ENCODE measurements at regions not wholly inside any gene's neighbourhood (a gene's known extent, or its start where the extent isn't known, plus 50 kb on each side); places are given as distances from the start of the nearest gene placed in this dataset.
"Not testable (repeated sequence)": the region's sequence is repeated elsewhere in the genome, so short reads cannot be mapped to it uniquely, and the experiment has no call there.

DNA sequence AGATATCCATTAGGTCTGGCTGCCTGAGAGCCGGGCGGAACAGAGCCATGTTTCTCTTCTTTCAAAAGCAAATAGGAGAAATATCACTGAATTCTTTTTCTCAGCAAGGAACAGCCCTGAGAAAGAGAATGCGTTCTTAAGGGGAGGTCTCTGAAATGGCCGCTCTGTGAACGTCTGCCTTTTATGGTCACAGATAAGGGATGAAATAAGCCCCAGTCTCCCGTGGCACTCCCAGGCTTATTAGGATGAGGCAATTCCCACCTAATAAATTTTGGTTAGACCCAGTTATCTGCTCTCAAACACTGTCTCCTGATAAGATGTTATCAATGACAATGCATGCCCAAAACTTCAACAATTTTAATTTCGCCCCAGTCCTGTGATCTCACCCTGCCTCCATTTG lies 133.4 kb upstream of the KCNJ18 start:
- not testable (repeated sequence) for FAIRE-seq

DNA sequence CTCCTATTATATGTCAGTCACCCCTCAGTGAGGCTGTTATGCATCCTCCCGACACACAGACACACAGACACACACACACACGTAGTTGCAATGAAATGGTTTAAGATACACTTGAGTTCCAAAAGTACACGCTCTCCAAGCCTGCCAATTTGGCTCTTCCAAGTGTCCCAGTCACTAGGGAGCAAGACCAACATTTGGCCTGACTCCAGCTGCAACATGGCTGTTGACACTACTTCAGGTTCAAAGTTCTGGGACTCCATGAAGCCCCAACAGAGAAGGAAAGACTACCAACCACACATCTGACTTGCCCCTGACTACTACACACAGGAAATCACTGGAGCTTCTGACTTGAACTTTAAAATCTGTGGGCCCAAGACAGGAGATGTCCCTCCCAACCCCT lies 128.1 kb upstream of the KCNJ18 start:
- FAIRE-seq = no peak

DNA sequence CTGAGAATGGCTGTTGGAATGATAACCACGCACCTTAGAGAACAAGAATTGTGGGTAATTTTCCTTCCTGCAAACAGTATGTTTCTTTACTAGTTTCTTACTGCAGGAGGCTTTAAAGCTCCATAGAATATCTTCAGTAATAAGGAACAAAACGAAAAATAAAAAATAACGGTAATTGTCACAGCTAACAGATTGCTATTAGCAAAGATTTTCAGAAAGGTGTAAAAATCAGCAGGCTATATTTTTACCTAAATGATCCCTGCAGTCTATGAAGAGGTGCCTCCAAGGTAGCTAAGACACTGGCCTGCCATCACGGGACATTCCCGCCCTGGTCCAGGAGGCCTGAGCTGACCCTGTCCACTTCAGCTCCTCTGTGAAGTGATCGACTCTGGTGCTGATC lies 127.6 kb upstream of the KCNJ18 start:
- FAIRE-seq = not testable (repeated sequence)

DNA sequence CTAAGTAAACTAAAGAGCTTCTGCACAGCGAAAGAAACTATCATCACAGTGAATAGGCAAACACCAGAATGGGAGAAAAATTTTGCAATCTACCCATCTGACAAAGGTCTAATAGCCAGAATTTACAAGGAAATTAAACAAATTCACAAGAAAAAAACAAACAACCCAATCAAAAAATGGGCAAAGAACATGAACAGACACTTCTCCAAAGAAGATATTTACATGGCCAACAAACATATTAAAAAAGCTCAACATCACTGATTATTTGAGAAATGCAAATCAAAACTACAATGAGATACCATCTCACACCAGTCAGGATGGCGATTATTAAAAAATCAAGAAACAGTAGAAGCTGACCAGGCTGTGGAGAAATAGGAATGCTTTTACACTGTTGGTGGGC lies 121.9 kb upstream of the KCNJ18 start:
- not testable (repeated sequence) for FAIRE-seq

DNA sequence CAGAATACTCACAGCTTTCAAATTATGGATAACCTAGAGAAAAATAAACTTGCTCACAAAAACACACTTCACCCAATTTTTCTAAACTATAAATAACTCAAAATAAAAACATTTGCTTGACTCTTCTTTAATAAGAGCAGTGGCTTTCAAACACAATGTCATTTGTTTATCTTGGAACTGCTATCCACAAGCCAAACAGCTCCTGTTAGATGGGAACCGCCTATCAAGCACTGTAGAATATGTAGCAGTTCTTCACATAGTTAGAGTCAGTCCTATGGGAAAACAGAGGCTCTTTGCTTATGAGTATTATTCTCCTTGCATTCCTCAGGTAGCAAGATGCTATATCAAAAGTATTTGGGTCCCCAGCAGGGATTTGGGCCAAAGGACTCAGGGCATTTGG lies 120.2 kb upstream of the KCNJ18 start:
- FAIRE-seq = not testable (repeated sequence)

DNA sequence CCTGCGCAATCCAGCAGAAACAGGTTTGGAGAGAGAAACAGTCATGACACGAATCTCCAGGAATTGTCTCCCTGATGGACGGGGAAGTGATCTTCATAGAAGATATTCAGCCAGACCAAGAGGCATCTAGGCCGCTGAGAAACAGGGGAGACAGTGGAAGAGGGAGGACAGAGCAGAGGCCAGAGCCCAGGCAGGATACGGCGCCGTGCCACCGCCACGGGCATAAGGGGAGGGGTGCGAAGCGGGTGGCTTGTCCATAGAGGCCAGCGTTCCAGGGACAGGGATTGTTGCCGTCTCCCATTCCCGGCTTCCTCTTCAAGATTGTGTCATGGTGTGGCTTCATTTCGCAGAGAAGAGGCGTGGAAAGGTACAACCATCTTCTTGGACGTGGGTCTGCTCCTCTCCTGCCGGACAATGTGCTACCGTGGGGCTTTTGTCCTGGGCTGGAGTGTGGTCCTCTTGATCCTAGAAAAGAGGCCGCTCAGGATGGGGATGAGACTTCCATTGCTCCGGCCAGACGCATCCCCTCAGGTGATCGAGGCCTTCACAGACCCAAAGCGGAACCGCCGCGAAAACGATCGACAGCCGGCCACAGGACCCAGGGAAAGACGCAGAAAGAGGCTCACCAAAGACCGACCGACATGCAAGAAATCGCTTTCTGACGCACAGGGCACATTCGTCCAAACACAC lies 118.9 kb upstream of the KCNJ18 start:
- FAIRE-seq = not testable (repeated sequence)

DNA sequence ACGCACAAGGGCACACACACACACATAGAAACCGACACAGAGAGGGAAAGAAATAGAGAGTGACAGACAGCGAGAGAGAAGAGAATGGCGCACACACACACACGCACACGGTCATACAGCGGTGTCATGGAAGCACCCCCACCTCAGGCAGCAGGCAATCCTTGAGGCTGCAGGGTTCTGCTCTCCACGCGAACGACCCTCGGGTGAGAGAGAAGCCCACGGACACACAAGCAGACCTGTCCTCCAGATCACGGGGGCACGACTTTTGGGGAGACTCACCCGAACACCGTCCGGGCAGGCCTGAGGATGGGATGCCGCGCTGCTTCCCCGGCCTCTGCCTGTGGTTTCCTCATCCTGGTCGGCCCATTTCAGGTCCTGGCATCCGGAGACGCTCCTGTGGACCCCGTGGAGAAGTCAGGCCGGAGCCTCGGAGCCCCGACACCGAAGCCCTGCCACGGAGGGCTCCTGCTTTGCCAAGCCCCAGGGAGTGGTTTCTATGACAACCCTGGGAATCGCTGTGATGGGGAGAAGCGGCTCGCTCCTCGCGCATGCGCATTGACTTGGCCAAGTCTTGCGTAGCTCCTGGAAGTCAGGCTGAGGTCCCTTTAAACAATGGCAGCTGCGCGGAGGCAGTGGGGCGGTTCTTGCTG lies 118.2 kb upstream of the KCNJ18 start:
- no peak for FAIRE-seq

DNA sequence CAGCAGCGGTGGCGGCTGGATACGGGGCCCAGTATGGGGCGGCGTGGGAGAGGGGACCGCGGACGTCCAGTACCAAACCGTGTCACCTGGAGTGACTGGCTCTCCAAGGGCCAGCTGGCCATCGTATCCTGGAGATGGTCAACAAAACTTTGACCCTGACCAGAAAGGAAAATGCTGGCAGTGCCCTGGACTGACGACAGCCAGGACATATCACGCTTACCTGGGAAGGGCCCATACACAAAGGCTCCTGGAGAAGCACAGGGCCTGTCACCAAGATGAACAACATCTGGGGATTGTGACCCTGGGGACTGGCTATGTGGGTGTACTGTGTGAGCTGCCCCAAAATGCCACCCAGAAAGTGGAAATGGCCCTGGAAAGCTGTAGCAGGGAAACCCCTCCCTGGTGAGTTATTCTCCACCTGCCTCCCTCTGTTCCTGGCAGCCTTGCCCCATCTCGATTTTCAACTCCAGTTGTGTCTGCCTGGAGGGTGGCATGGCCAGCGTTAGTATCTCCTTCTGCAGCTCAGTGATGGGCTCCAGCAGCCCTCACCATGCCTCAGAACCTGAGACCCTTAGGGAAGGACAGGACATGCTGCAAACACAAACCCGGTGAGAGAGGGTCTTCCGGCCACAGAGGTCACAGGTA lies 117.6 kb upstream of the KCNJ18 start:
- FAIRE-seq = not testable (repeated sequence)

DNA sequence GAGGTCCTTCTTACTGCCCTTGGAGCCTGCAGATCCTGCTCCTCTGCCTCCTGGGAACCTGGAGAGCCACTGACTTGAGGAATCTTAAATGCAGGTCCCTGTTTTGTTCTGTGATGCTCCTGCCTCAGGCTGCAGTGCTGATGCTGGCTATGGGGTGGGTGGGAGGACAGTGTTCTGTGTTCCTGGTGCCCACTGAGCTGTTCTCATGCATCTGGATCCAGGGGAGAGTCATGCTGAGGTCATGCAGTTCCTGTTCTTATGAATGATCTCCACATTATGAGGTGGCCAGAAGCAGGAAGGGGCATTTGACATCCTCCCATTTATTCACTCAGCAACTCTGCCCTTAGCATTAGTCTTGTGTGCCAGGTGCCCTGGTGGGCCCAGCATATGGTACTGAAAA lies 113.5 kb upstream of the KCNJ18 start:
- not testable (repeated sequence) for FAIRE-seq

DNA sequence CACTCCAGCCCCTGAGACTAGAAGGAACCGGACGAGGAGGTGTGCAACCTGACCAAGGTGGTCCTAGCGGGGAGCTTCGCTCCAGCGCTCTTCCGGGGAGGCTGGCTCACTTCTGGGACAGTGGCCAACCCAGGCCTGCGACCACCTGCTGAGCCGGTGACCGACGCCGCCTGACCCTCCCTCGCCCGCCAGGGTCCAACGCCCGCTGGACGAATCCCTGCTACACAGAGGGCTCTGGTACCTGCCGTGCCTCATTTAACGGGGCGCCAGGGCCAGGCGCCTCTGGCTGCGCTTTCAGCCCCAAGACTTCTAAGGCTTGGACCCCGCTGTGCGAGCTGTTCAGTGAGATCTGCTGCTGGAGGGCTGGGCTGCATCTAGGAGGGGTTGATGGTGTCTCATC lies 99.5 kb upstream of the KCNJ18 start:
- no peak for FAIRE-seq

DNA sequence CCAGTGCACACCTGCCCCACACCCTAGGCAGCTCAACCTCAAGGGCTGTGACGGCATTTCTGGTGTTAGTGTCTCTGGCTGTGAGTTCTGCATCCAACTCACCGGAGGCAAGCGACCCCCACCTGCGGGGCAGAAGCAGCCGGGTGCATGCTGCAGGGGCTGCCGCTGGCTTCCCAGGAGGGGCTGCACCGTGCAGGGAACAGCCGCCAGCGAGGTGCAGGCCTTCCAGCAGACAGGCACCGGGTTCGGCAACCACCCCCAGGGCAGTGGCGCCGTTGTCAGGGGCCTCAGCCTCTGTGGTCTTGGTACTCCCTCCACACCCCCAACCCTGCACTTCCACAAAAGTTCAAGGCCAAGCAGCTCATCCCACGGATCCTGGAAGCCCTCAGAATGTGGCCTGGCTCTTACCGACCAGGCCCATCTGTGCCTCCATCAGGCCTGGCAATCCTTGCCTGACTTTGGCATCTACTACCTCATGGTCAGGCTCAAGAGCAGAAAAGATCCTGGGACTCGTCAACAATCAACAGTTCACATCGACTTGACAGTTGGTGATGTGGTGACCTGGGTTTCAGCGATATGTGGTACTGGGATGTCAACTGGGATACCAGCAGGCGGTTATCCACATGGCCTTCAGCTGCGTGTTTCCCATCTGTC lies 98.7 kb upstream of the KCNJ18 start:
- not testable (repeated sequence) for FAIRE-seq

DNA sequence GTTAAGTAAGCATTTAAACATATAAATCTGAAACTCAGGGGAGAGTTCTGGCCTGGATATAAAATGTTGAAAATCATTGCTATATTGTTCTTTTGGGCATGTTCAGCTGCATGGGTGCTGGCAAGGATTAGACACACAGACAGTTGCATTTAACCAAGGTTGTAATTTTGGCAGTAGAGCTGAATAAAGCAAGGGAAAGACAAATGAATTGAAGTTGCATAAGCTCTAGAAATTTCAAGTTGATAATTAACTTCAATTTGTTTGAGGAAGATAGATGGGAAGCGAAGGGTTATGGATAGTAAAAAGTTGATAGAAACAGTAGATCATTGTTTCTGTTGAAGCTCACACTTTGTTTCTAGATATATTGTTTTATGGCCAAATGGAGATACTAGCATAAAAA lies 97.2 kb upstream of the KCNJ18 start:
- FAIRE-seq = no peak

DNA sequence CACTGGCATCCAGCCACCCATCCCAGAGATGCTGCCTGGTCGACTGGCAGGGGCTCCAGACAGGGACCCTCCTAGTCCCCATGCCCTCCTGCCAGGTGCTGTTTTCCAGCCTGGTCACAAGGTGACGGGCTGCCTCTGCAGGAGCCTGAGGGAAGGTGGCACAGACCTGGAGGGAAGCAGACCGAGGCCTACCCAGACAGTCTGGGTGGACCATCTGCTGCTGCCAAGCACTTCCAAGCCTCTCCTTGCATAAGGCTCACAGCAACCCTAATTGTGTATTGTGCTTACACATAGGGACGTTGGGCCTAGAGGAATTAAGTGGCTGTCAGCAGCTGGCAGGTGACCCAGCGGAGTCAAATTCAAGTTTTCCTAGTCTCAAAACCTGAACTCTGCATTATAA lies 90.1 kb upstream of the KCNJ18 start:
- no peak for FAIRE-seq

DNA sequence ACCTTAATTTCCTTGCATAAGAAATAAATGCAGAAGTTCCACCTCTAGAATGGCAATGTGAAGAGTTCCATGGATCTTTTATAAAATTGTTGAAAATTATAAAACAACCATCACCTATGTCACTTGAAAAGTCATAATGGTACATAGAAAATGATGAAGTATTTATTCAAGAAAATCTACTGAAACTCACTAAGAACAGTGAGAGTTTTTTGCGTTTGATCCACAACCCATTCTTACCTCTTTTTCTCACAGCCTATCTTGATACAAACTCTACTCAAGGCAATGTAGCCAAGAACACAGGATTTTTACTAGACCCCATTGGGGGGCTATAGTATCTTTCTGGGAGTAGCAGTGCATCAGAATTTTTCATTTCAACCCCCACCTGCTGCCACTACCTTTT lies 89.0 kb upstream of the KCNJ18 start:
- FAIRE-seq = peak; percentile 17

DNA sequence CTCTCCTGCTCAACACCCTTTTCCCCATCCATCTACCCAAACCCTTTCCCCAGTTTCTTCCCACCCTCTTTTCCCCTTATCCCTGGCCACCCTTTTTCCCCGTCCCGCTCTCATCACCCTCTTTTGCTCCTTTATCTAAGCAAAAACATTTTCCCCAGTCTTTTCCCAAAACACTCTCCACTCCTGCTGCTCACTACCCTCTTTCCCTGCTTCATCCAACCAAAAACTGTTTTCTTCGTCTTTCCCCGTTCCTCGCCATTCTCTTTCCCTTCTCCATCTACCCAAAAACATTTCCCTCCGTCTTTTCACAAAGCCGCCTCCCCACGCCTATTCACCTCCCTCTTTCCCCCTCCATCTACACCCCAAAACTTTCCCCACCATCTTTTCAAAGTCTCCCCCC lies 80.9 kb upstream of the KCNJ18 start:
- FAIRE-seq = not testable (repeated sequence)

DNA sequence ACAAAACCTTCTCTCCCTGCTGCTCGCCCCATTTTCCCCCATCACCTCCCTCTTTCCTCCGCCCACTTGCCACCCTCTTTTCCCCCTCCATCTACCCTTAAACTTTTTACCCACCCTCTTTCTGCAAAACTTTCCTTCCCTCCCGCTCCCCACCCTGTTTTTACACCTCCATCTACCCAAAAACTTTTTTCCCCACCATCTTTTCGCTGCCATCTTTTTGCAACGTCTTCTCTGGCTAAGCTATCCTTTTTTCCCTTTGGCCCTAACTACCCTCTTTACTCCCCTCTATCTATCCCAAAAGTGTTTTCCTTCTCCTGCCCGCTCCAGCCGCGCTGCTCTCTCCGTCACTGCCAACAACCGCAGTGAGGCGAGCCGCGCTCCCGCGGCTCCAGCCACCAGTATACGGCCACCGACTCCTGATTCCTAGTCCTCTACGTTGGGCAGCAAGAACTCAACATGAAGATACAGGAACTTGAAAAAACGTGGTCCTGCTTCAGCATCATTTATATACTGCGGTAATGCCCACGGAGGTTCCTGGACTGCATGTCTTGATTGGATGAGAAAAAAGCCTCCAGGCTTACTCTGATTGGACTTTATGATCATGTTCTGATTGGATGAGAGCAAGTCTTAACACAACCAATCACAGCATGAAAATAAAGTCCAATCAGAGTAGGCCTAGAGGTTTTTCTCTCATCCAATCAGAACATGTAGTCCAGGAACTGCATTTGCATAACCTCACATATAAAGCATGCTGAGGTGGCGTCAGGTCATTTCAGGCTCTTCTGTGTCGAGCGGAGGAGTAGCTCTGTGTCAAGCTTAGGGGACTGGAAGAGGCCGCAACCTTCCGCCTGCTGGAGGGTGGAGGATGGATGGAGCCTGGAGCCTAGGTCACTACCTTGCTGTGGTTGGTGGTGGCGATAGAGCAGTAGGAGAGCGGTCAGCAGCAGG lies 79.9 kb upstream of the KCNJ18 start:
- not testable (repeated sequence) for FAIRE-seq

DNA sequence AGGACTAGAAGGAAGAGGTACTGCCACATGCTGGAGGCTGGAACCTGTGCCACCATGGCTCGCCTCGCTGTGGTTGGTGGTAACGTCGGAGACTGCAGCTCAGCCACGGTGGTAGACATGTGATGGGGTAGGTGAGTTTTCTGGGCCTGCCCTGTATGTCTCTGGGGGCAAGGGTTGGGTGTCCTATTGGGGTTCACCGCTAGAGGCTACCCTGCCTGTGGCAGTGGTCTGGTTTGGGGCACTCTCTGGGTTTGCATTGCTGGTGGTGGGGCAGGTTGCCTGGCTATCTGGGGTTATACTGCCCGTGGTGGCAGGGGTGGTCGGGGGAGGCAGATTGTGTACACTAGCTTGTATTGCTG lies 79.3 kb upstream of the KCNJ18 start:
- FAIRE-seq = no peak

DNA sequence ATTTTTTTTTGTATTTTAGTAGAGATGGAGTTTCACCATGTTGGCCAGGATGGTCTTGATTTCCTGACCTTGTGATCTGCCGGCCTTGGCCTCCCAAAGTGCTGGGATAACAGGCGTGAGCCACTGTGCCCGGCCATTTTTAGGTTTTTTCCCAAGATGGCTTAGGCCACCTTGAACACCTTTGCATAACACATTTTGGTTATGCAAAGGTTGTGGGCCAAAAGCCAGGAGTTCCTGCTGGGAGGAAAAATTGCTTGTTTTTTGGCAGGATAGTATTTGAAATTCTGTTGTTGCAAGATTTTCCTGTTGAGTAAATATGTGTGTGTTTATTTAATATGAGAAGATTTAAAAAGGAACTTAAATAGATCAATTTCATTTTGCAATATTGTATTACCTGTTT lies 65.3 kb upstream of the KCNJ18 start:
- not testable (repeated sequence) for FAIRE-seq

Data from TTC549 (cell line).